Gastrocnemius medialis (tissue), 4 donors: ENCODE measurements at regions not wholly inside any gene's neighbourhood (a gene's known extent, or its start where the extent isn't known, plus 50 kb on each side); places are given as distances from the start of the nearest gene placed in this dataset.

Experiments
- ATAC-seq, 2 donors: fragments of 150-250 bp; one replicate each; pipeline ENCODE4 v1.9.1; 2016
- DNase-seq, 2 donors: peaks; one replicate each; pipeline ENCODE4 v3.0.0-alpha.2; 2019
- H3K27ac ChIP-seq, 4 donors: fragments of 200-600 bp; sonication (generic); 1 replicate in 1 of 4; 2 replicates in 3 of 4; pipeline ENCODE4 v1.5.1; 2016 to 2018; ENCODE audit warnings: mild to moderate bottlenecking in 2 of 4, moderate library complexity in 1 of 4
- H3K27me3 ChIP-seq, 3 donors: fragments of 200-600 bp; sonication (generic) in 2 of 3; 1 replicate in 1 of 3; 2 replicates in 2 of 3; pipeline versions ENCODE4 v1.5.1 to v1.6.0; 2016 to 2019; ENCODE audit warnings: mild to moderate bottlenecking in 1 of 3, moderate library complexity in 1 of 3
- H3K36me3 ChIP-seq, 2 donors: fragments of 200-600 bp; sonication (generic) in 1 of 2; one replicate each; pipeline ENCODE4 v1.5.1; 2017 to 2018
- H3K4me1 ChIP-seq, 2 donors: fragments of 200-600 bp; sonication (generic) in 1 of 2; one replicate each; pipeline ENCODE4 v1.5.1; 2016 to 2017; ENCODE audit warnings: mild to moderate bottlenecking in 2 of 2
- H3K4me3 ChIP-seq, 4 donors: fragments of 200-600 bp; sonication (generic) in 3 of 4; 1 replicate in 1 of 4; 2 replicates in 3 of 4; pipeline ENCODE4 v1.5.1; 2016 to 2019; ENCODE audit warnings: mild to moderate bottlenecking in 2 of 4
- H3K9me3 ChIP-seq, 3 donors: fragments of 200-600 bp; sonication (generic) in 2 of 3; 1 replicate in 1 of 3; 2 replicates in 2 of 3; pipeline ENCODE4 v1.5.1; 2016 to 2019
- CTCF ChIP-seq, 5 experiments: fragments of 450-650 bp in 3 of 5; fragments of 200-600 bp in 2 of 5; sonication (generic) in 2 of 5; IDR thresholded peaks in 4 of 5; conservative IDR thresholded peaks in 1 of 5; 1 replicate in 4 of 5; 2 replicates in 1 of 5; pipeline ENCODE4 v1.5.1; 2016 to 2019; ENCODE audit warnings: antibody characterized with exemption in 5 of 5, mild to moderate bottlenecking in 3 of 5, moderate library complexity in 3 of 5
- POLR2A ChIP-seq, 2 donors: fragments of 450-650 bp; IDR thresholded peaks; one replicate each; pipeline ENCODE4 v1.6.1; 2017; ENCODE audit warnings: antibody characterized with exemption in 2 of 2, mild to moderate bottlenecking in 2 of 2, moderate library complexity in 2 of 2
- in situ Hi-C, 4 donors: fragments of 200-750 bp; cut with MboI; loops; one replicate each; pipeline versions ENCODE4 v1.15.0 to v1.8.0; 2017; ENCODE audit warnings: low sequenced_read_pairs in 4 of 4
- intact Hi-C: fragments of 100-400 bp; cut with DNase I; formaldehyde crosslinking; loops from one replicate; pipeline ENCODE4 v1.15.1; 2023; ENCODE audit warnings: low total_unique reads

DNA sequence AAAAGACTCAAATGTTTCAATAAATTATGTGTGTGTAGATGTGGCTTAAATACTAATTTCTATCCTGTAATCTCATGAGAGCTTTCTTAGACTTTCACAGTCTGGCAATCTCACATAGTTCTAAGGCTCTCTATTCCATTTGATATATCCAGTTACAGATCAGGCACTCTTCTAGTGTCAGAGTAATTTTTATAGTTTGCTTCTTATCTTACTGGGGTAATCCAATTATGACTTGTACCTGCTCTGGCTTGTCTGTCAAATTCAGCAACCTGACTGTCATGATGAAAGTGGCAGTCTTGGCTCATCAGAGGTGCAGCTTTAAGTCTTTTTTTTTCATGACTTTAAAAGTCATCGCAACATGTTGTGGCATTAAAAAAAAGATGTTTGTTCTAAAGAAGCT is 513.2 kb upstream of the MAN1A1 start:
- H3K27me3 ChIP-seq = no peaks in the 10 kb centered on the region
- no peak for TF ChIP-seq CTCF (IDR thresholded peaks at IDR 0.05 in 4 of 5, conservative IDR thresholded peaks at IDR 0.05 in 1 of 5)
- TF ChIP-seq POLR2A (IDR thresholded peaks at IDR 0.05) = no peak
- no peaks in the 10 kb centered on the region for H3K36me3 ChIP-seq
- intact Hi-C loops (no loop called here), in situ Hi-C loops (no loop called here)
- ATAC-seq (no peak), DNase-seq (no peak)
- H3K4me1 ChIP-seq = no peaks in the 10 kb centered on the region
- no peak overlapping the region for H3K4me3 ChIP-seq
- no peak overlapping the region for H3K27ac ChIP-seq
- no peaks in the 10 kb centered on the region for H3K9me3 ChIP-seq

DNA sequence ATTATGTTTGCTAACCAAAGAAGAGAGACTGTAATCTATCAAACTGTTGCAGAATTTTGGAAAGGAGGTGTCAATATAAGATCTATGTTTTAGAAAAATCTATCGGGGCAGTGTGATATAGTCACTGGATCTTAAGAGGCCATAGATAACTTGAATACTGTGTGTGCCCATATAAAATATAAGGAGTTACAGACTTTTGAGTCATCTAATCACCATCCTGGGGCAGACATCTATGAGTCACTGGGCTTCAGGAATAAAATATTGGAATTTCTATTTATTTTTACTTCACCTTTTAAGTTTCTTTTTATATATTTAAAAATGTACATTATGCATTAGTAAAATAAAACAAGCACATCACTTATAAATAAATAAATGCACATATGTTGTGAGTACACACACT is 509.3 kb upstream of the MAN1A1 start:
- H3K9me3 ChIP-seq = no peaks in the 10 kb centered on the region
- no peak for ATAC-seq
- no peaks in the 10 kb centered on the region for H3K27me3 ChIP-seq
- no peak for DNase-seq
- H3K36me3 ChIP-seq = no peaks in the 10 kb centered on the region
- TF ChIP-seq CTCF (IDR thresholded peaks at IDR 0.05 in 4 of 5, conservative IDR thresholded peaks at IDR 0.05 in 1 of 5) (no peak), POLR2A (IDR thresholded peaks at IDR 0.05) (no peak)
- in situ Hi-C loops = no loop called here
- intact Hi-C loops = no loop called here
- no peaks in the 10 kb centered on the region for H3K4me1 ChIP-seq
- H3K4me3 ChIP-seq = no peak overlapping the region
- no peak overlapping the region for H3K27ac ChIP-seq

GRCh38 chr6:119856136-119856535 is 506.6 kb upstream of the MAN1A1 start:
- in situ Hi-C loops (no loop called here), intact Hi-C loops (no loop called here)
- H3K4me3 ChIP-seq = no peak overlapping the region
- TF ChIP-seq POLR2A (IDR thresholded peaks at IDR 0.05) = no peak
- TF ChIP-seq CTCF (IDR thresholded peaks at IDR 0.05 in 4 of 5, conservative IDR thresholded peaks at IDR 0.05 in 1 of 5) = no peak
- no peak for DNase-seq
- no peaks in the 10 kb centered on the region for H3K9me3 ChIP-seq
- no peaks in the 10 kb centered on the region for H3K36me3 ChIP-seq
- no peaks in the 10 kb centered on the region for H3K4me1 ChIP-seq
- H3K27ac ChIP-seq = no peak overlapping the region
- H3K27me3 ChIP-seq = no peaks in the 10 kb centered on the region
- ATAC-seq = no peak

DNA sequence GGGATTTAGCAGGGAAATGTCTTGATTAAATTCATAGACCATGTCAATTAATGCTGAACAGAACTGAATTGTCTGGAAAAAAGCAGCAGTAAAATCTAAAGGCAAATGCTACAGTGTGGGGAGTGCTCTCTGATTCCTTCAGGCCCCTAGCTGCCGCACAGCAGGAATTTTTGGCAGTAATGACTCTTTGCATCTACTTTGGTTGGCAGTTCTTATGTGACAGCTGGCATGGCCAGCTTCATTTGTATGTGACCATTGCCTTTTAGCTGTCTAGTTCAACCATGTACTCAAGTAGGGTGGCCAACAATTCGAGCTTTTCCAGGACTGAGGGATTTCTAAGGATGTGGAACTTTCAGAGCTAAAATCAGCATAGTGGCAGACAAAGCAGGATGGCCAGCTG is 499.1 kb upstream of the MAN1A1 start:
- Histone ChIP-seq H3K27ac (no peak overlapping the region), H3K36me3 (no peaks in the 10 kb centered on the region), H3K27me3 (no peaks in the 10 kb centered on the region), H3K4me1 (no peaks in the 10 kb centered on the region), H3K4me3 (no peak overlapping the region), H3K9me3 (no peaks in the 10 kb centered on the region)
- intact Hi-C loops = no loop called here
- TF ChIP-seq CTCF (IDR thresholded peaks at IDR 0.05 in 4 of 5, conservative IDR thresholded peaks at IDR 0.05 in 1 of 5) (no peak), POLR2A (IDR thresholded peaks at IDR 0.05) (no peak)
- DNase-seq = no peak
- in situ Hi-C loops = no loop called here
- ATAC-seq = no peak

DNA sequence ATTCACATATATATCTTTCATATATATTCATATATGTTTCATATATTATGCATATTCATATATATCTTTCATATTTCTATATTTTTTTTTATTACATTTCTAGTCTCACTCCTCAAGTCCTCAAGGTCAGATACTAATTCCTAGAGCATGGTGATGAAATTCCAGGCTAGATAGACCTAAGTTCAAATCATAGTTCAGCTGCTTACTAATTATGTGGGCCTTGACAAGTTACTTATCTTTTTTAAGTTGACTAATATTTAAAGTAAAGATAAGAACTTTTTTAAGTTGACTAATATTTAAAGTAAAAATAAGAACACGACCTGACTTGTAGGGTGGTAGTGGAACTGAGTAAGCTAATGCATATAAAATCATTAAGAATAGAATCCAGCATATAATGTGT is 495.6 kb upstream of the MAN1A1 start:
- no peaks in the 10 kb centered on the region for H3K4me1 ChIP-seq
- no peak overlapping the region for H3K27ac ChIP-seq
- no peaks in the 10 kb centered on the region for H3K36me3 ChIP-seq
- ATAC-seq = no peak
- TF ChIP-seq CTCF (IDR thresholded peaks at IDR 0.05 in 4 of 5, conservative IDR thresholded peaks at IDR 0.05 in 1 of 5) (no peak), POLR2A (IDR thresholded peaks at IDR 0.05) (no peak)
- H3K27me3 ChIP-seq = no peaks in the 10 kb centered on the region
- in situ Hi-C loops = no loop called here
- H3K4me3 ChIP-seq = no peak overlapping the region
- DNase-seq = no peak
- intact Hi-C loops = no loop called here
- H3K9me3 ChIP-seq = no peaks in the 10 kb centered on the region
